ENCODE measurements at regions not wholly inside any gene's neighbourhood (a gene's known extent, or its start where the extent isn't known, plus 50 kb on each side); places are given as distances from the start of the nearest gene placed in this dataset.

- DNase-seq (ENCODE audit: low read depth), result no peak
Measured at GRCh38 chr4:155514628-155515027, 137.9 kb upstream of the MAP9 start.

GRCh38 chr4:155512817-155513216 lies 136.1 kb upstream of the MAP9 start:
- DNase-seq (ENCODE audit: low read depth), result no peak

GRCh38 chr4:155512046-155512445 lies 135.3 kb upstream of the MAP9 start:
- DNase-seq (ENCODE audit: low read depth), result no peak

GRCh38 chr4:155510771-155511170 lies 134.0 kb upstream of the MAP9 start:
- no peak for DNase-seq (ENCODE audit: low read depth)

- no peak for DNase-seq (ENCODE audit: low read depth)
Measured at GRCh38 chr4:155509555-155509954, 132.8 kb upstream of the MAP9 start.

GRCh38 chr4:155506745-155507144 lies 130.0 kb upstream of the MAP9 start:
- DNase-seq (ENCODE audit: low read depth), result no peak

GRCh38 chr4:155505321-155505720 lies 128.6 kb upstream of the MAP9 start:
- DNase-seq (ENCODE audit: low read depth), result no peak

GRCh38 chr4:155497306-155497705 lies 120.5 kb upstream of the MAP9 start:
- no peak for DNase-seq (ENCODE audit: low read depth)

GRCh38 chr4:155496294-155496626 lies 119.5 kb upstream of the MAP9 start:
- no peak for DNase-seq (ENCODE audit: low read depth)

GRCh38 chr4:155495572-155496293 lies 119.0 kb upstream of the MAP9 start:
- no peak for DNase-seq (ENCODE audit: low read depth)

GRCh38 chr4:155494037-155494718 lies 117.4 kb upstream of the MAP9 start:
- DNase-seq (ENCODE audit: low read depth), result no peak

- DNase-seq (ENCODE audit: low read depth), result no peak
Measured at GRCh38 chr4:155491336-155492120, 114.8 kb upstream of the MAP9 start.

GRCh38 chr4:155489271-155489670 lies 112.5 kb upstream of the MAP9 start:
- no peak for DNase-seq (ENCODE audit: low read depth)

GRCh38 chr4:155488691-155489090 lies 111.9 kb upstream of the MAP9 start:
- DNase-seq (ENCODE audit: low read depth), result no peak

GRCh38 chr4:155487210-155487609 lies 110.4 kb upstream of the MAP9 start:
- DNase-seq (ENCODE audit: low read depth), result no peak

- no peak for DNase-seq (ENCODE audit: low read depth)
Measured at GRCh38 chr4:155481150-155481549, 104.4 kb upstream of the MAP9 start.

GRCh38 chr4:155479835-155480234 lies 103.1 kb upstream of the MAP9 start:
- no peak for DNase-seq (ENCODE audit: low read depth)

- DNase-seq (ENCODE audit: low read depth), result no peak
Measured at GRCh38 chr4:155478336-155478835, 101.6 kb upstream of the MAP9 start.

GRCh38 chr4:155474758-155475157 lies 98.0 kb upstream of the MAP9 start:
- no peak for DNase-seq (ENCODE audit: low read depth)

- DNase-seq (ENCODE audit: low read depth), result no peak
Measured at GRCh38 chr4:155473420-155474095, 96.8 kb upstream of the MAP9 start.

- DNase-seq (ENCODE audit: low read depth), result no peak
Measured at GRCh38 chr4:155468282-155468681, 91.5 kb upstream of the MAP9 start.

GRCh38 chr4:155450676-155451075 lies 73.9 kb upstream of the MAP9 start:
- DNase-seq (ENCODE audit: low read depth), result no peak

Data from stimulated activated CD8-positive, alpha-beta memory T cell treated with anti-CD3 and anti-CD28 coated beads, Interleukin-7, amount 100 ng/mL, for 24 hours (primary cell).